ENCODE measurements at regions not wholly inside any gene's neighbourhood (a gene's known extent, or its start where the extent isn't known, plus 50 kb on each side); places are given as distances from the start of the nearest gene placed in this dataset.

GRCh38 chr12:46635818-46636217, 190.0 kb downstream of the SLC38A4 start:
- TF ChIP-seq CTCF (IDR thresholded peaks at IDR 0.05) (no peak), POLR2AphosphoS5 (IDR thresholded peaks at IDR 0.05; ENCODE audit: low read depth, low read length) (no peak), RFX5 (IDR thresholded peaks at IDR 0.05; ENCODE audit: low read length) (no peak), REST (IDR thresholded peaks at IDR 0.05; ENCODE audit: low read depth, low read length) (no peak), SMC3 (IDR thresholded peaks at IDR 0.05; ENCODE audit: low read depth, low read length) (no peak), NFIC (IDR thresholded peaks at IDR 0.05; ENCODE audit: borderline replicate concordance) (no peak), EP300 (IDR thresholded peaks at IDR 0.05; ENCODE audit: borderline replicate concordance in 1 of 2, low read depth in 1 of 2, low read length in 1 of 2) (no peak), GATA2 (CRISPR knock-in tag; IDR thresholded peaks at IDR 0.05) (no peak)
